ENCODE measurements at regions not wholly inside any gene's neighbourhood (a gene's known extent, or its start where the extent isn't known, plus 50 kb on each side); places are given as distances from the start of the nearest gene placed in this dataset.

DNA sequence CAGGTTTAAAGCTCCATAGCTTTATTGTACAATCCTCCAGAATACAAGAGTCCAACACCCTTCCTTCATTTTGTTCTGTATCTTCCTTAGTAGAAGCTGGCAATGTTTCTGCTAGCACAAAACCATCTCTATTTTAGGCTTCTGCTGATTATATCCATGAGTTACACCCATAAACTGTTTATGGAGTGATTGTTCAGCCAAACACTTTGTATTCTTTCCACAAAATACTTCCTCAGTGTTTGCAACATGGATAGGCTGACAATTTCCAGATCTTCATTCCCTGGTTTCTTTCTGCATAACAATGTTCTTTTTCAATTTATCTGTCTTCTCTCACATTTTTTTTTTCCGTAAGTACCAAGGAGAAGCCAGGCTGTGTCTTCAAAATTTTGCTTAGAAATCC is 839.9 kb upstream of the CDH8 start:
- TF ChIP-seq EZH2 (IDR thresholded peaks at IDR 0.05; ENCODE audit: borderline replicate concordance, insufficient read depth, low read length, poor library complexity, severe bottlenecking) = no peak
- TF ChIP-seq MXI1 (conservative IDR thresholded peaks at IDR 0.05; ENCODE audit: poor library complexity, severe bottlenecking) = no peak
- TF ChIP-seq, protein P1, sequence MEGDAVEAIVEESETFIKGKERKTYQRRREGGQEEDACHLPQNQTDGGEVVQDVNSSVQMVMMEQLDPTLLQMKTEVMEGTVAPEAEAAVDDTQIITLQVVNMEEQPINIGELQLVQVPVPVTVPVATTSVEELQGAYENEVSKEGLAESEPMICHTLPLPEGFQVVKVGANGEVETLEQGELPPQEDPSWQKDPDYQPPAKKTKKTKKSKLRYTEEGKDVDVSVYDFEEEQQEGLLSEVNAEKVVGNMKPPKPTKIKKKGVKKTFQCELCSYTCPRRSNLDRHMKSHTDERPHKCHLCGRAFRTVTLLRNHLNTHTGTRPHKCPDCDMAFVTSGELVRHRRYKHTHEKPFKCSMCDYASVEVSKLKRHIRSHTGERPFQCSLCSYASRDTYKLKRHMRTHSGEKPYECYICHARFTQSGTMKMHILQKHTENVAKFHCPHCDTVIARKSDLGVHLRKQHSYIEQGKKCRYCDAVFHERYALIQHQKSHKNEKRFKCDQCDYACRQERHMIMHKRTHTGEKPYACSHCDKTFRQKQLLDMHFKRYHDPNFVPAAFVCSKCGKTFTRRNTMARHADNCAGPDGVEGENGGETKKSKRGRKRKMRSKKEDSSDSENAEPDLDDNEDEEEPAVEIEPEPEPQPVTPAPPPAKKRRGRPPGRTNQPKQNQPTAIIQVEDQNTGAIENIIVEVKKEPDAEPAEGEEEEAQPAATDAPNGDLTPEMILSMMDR (IDR thresholded peaks at IDR 0.05; ENCODE audit: poor library complexity, severe bottlenecking) = no peak
- no peak for TF ChIP-seq EP300 (conservative IDR thresholded peaks at IDR 0.05; ENCODE audit: poor library complexity, severe bottlenecking)
- no peak for TF ChIP-seq TAF1 (IDR thresholded peaks at IDR 0.05; ENCODE audit: low read depth)
- no peak for TF ChIP-seq SMC3 (conservative IDR thresholded peaks at IDR 0.05; ENCODE audit: poor library complexity)
